ENCODE measurements at regions not wholly inside any gene's neighbourhood (a gene's known extent, or its start where the extent isn't known, plus 50 kb on each side); places are given as distances from the start of the nearest gene placed in this dataset.

- DNase-seq (ENCODE audit: low spot score), result no peak
- H3K27me3 ChIP-seq (replicated peaks; ENCODE audit: insufficient read depth), result no peaks in the 10 kb centered on the region
- peaks cover 0 to 14% of the 10 kb centered on the region in 2 donors for H3K4me1 ChIP-seq (ENCODE audit: control insufficient read depth in 1 of 2, low read depth in 2 of 2)
- no peaks in the 10 kb centered on the region for H3K9me3 ChIP-seq
- H3K36me3 ChIP-seq, result no peaks in the 10 kb centered on the region
- H3K4me3 ChIP-seq, result no peak overlapping the region
- TF ChIP-seq, protein P1, sequence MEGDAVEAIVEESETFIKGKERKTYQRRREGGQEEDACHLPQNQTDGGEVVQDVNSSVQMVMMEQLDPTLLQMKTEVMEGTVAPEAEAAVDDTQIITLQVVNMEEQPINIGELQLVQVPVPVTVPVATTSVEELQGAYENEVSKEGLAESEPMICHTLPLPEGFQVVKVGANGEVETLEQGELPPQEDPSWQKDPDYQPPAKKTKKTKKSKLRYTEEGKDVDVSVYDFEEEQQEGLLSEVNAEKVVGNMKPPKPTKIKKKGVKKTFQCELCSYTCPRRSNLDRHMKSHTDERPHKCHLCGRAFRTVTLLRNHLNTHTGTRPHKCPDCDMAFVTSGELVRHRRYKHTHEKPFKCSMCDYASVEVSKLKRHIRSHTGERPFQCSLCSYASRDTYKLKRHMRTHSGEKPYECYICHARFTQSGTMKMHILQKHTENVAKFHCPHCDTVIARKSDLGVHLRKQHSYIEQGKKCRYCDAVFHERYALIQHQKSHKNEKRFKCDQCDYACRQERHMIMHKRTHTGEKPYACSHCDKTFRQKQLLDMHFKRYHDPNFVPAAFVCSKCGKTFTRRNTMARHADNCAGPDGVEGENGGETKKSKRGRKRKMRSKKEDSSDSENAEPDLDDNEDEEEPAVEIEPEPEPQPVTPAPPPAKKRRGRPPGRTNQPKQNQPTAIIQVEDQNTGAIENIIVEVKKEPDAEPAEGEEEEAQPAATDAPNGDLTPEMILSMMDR (IDR thresholded peaks at IDR 0.05), result no peak
- H3K27ac ChIP-seq, result no peak overlapping the region
- ATAC-seq (ENCODE audit: insufficient number of reproducible peaks, low FRiP score, low read depth), result no peak
Observed at GRCh38 chr11:20251496-20251895, 91.2 kb upstream of the DBX1 start.

GRCh38 chr11:20250644-20251247 is 90.5 kb upstream of the DBX1 start:
- H3K36me3 ChIP-seq, result no peaks in the 10 kb centered on the region
- H3K27ac ChIP-seq, result no peak overlapping the region
- DNase-seq (ENCODE audit: low spot score) (no peak), ATAC-seq (ENCODE audit: insufficient number of reproducible peaks, low FRiP score, low read depth) (no peak)
- H3K27me3 ChIP-seq (replicated peaks; ENCODE audit: insufficient read depth), result no peaks in the 10 kb centered on the region
- H3K9me3 ChIP-seq, result no peaks in the 10 kb centered on the region
- TF ChIP-seq, protein P1 (IDR thresholded peaks at IDR 0.05), result no peak
- peaks cover 0 to 14% of the 10 kb centered on the region in 2 donors for H3K4me1 ChIP-seq (ENCODE audit: control insufficient read depth in 1 of 2, low read depth in 2 of 2)
- no peak overlapping the region for H3K4me3 ChIP-seq

DNA sequence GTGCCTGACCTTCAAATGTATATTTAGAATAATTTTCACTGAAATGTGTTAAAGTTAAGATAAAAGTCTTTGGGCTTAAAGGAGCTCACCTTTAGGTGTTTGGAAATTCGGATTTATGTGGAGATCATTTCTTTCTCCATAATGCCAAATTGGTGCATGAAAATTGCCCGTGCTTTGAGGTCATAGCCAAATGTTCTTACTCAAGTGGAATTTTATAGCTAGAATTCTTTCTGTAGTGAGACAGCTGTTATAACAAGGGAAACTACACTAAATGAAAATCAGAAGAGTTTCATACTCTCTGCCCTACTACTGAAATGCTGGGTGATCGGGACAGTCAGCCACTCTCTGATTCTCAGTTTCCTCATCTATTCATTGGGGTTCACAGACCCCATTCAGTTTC is 89.5 kb upstream of the DBX1 start:
- Histone ChIP-seq H3K9me3 (no peaks in the 10 kb centered on the region), H3K27ac (no peak overlapping the region), H3K4me3 (no peak overlapping the region), H3K36me3 (no peaks in the 10 kb centered on the region), H3K27me3 (replicated peaks; ENCODE audit: insufficient read depth) (no peaks in the 10 kb centered on the region), H3K4me1 (ENCODE audit: control insufficient read depth in 1 of 2, low read depth in 2 of 2) (peaks cover 0 to 14% of the 10 kb centered on the region in 2 donors)
- DNase-seq (ENCODE audit: low spot score) (no peak), ATAC-seq (ENCODE audit: insufficient number of reproducible peaks, low FRiP score, low read depth) (no peak)
- TF ChIP-seq, protein P1 (IDR thresholded peaks at IDR 0.05), result no peak

DNA sequence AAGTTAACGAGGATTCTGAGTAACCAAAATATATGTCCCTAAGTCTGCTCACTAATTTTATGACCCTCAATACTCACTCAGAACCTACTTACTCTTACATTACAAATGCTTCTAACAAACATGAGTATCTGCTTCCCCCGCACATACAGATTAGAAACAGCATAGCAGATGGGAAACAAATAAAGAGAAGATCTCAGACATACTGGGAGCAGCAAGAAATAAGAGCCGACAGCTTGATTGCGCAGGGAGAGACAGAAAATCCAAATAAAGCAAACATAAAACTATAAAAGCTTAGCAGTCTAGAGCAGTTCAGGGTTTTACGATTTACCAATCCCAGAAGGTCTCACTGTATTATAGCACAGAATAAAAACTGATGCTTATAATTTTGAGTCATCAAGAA is 89.1 kb upstream of the DBX1 start:
- no peaks in the 10 kb centered on the region for H3K9me3 ChIP-seq
- H3K4me1 ChIP-seq (ENCODE audit: control insufficient read depth in 1 of 2, low read depth in 2 of 2), result peaks cover 0 to 14% of the 10 kb centered on the region in 2 donors
- no peak overlapping the region for H3K4me3 ChIP-seq
- H3K27ac ChIP-seq, result no peak overlapping the region
- no peaks in the 10 kb centered on the region for H3K36me3 ChIP-seq
- ATAC-seq (ENCODE audit: insufficient number of reproducible peaks, low FRiP score, low read depth), result no peak
- TF ChIP-seq, protein P1 (IDR thresholded peaks at IDR 0.05), result no peak
- no peaks in the 10 kb centered on the region for H3K27me3 ChIP-seq (replicated peaks; ENCODE audit: insufficient read depth)
- no peak for DNase-seq (ENCODE audit: low spot score)

DNA sequence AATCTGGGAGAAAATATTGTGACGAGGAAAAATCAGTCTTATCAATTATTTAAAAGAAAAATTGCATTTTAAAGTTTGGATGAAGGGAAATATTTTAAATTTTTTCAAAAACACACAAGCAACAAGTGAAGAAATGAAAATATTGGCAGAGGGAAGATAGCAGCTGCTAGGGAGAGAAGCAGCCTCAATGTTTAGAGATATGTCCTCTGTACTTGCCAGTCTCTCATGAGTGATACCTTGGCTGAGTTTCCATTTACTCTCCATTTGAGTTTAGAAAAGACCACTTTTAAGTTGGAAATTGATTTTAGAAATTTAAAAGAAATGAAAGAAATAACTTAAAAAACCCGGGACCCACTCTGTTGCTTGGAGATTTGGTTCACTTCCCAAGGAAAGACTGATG is 88.6 kb upstream of the DBX1 start:
- Histone ChIP-seq H3K36me3 (no peaks in the 10 kb centered on the region), H3K27ac (no peak overlapping the region), H3K27me3 (replicated peaks; ENCODE audit: insufficient read depth) (no peaks in the 10 kb centered on the region), H3K4me3 (no peak overlapping the region), H3K9me3 (no peaks in the 10 kb centered on the region), H3K4me1 (ENCODE audit: control insufficient read depth in 1 of 2, low read depth in 2 of 2) (peaks cover 0 to 14% of the 10 kb centered on the region in 2 donors)
- TF ChIP-seq, protein P1 (IDR thresholded peaks at IDR 0.05), result no peak
- no peak for ATAC-seq (ENCODE audit: insufficient number of reproducible peaks, low FRiP score, low read depth)
- no peak for DNase-seq (ENCODE audit: low spot score)
